ENCODE measurements at regions not wholly inside any gene's neighbourhood (a gene's known extent, or its start where the extent isn't known, plus 50 kb on each side); places are given as distances from the start of the nearest gene placed in this dataset.

DNA sequence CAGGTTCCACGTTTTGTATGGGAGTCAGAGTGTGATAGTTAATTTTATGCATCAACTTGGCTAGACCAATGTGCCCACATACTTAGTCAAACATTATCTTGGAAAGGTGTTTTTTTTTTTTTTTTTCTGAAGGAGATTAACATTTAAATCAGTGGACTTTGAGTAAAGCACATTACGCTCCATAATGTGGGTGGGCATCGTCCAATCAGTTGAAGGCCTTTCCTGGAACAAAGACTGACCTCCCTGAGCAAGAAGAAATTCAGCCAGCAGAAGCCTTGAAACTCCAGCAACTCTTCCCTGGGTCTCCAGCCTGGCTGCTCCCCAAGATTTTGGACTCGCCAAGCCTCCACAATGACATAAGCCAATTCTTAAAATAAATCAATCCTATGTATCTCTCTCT, 711.4 kb downstream of the MTRR start:
- no peak for DNase-seq

DNA sequence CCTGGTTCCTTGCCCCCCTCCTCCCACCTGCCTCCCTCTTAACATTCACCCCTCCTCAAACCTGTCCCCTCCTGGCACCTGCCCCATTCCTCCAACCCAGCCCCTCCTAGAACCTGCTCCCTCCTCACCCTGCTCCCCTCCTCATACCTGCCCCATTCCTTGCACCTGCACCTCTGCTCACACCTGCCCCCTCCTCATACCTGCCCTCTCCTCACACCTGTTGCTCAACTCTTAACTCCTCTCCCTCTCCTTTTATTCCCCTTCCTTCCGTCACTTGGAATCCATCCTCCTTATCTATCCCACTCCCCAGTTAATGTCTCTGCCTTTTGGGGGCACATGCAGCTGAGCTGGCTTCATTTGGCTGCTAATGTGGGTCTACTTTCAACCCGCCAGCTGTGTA, 712.1 kb downstream of the MTRR start:
- DNase-seq: no peak

DNA sequence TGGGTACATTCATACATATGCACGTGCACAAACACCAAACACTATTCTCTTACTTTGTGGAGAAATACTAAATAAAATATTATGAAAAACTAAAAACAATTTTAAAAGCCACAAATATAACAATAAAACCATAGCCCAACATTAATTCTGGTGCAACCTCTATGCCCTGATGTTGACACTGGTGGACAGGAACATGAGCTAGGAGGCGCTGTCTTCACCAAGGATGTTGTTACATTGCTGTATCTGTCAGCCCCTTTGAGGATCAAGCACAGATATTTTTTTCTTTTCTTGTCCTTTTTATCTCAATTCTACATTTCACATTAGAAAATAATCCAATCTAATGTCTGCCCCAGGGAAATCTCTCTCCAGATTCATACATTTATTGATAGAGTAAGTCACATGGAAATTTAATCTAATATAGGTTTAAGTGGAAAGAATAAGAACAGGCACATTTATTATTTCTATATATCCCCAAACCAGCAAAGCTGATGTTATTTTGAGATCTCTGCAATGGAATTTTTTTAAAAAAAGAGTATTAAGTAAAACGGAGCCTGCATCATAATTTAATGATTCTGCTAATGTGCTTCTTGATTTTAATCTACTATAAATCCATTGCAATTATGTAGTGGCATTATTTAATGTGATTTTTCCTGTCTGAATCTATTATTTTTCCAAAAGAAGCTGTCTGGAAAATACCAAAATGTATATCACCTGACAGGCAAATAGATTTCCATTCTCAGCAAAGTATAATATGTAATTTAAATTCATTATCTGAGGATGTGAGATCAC, 716.5 kb downstream of the MTRR start:
- DNase-seq: no peak

DNA sequence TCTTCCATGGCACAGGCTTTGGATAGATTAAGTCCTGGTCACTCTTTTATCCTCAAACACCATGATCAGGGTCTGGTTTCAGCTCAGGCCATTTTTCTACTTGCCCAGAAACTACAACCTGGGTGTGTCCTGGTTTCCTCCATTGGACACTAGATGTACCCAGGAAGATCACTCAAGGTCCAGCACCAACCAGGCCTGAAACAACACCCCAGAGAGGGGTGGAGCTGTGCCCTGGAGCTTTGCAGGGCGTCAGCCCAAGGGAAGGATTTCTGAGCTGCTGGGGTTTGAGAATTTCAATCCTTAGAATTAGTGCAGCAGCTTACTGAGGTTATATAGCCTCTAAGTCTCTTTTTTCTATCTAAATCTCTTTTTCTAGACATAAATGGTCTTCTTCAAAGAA, 722.0 kb downstream of the MTRR start:
- DNase-seq: no peak

DNA sequence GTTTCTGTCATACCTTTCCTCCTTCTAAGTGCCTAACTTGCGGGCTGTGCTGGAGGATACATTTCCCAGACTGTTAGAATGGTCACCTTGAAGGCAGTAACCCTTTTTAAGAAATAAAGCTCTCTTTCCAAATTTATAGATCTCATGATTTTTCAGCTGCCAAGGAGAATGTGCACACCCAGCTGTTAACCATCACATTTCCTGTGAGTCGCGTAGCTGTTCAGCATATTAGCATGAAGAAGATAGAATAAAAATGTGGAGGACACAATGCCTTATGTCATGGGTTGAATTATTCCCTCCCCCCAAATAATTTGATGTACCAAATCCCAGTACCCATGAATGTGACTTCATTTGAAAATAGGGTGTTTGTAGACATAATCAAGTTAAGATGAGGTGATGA, 729.4 kb downstream of the MTRR start:
- DNase-seq: no peak

DNA sequence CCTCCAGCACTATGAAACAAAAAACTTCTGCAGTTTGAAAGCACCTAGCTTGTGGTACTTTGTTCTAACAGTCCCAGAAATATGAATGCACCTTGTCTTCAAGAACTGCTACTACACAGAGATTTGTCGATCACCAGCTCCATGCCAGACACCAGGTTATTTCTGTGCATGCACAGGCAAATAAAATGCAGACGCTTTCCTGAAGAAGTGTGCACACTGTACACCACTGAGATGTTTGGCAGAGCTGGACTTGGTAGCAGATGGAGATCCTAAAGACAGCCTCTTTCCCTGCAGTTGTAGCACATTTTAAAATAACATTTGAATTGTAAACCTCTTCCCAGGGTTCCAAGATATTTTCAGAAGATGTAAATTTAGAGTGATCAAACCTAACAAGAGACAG, 730.0 kb downstream of the MTRR start:
- DNase-seq: no peak

DNA sequence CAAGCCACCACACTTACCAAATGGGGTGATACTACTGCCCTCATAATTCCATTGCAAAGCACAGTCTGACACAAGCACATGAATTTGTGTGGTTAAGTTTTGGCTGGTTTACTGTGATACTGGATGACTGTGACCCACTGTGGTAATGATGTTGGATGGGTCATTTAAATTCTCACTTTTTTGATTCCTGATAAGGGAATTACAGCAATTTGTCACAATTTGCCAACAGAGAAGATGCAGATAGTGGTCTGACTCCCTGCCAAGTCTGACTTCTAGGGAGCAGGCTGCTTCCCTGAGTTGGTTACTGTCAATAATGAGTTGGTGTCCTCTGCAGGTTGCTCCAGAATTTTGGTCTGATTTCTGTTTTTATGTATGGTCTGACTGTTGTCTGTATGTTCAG, 731.9 kb downstream of the MTRR start:
- DNase-seq: no peak

DNA sequence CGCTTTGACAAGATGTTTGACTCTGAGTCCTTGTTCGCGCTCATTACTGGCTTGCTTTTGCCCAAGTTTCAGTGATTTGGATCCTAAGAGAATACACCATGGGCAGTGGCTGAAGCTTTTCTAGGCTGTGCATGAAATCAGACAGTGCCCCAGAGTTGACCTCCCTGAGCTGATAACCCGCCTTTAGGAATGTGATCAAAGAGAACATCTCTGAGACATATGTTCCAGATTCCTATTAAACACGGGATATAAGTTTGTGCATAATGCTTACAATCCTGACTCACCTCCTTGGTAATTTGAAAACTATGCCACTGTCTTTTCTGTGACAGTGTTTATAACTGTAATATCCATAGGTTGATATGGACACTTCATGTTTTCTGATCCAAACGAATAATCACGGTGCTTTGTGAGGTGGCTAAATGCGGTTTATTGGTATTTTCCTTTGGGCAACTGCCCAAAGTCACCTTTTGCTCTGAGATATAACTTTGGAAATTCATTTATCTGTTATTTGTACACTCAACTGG, 732.9 kb downstream of the MTRR start:
- no peak for DNase-seq

DNA sequence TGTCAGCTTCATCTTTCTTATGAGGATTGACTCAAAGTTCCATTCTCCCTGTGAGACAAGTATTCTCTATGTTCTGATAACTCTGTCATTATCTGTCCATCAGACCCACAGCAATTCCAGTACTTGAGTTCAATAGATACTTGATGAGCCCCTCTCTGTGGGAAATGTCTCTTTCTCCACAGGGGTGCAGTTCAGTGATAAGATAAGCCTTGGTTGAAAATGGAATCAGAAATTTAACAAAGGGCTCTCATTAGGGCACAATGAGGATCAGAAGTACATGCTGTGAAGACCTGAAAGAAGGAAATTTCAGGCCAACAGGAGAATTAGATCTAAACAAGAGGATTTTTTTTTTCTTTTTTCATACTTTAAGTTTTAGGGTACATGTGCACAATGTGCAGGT, 737.3 kb downstream of the MTRR start:
- DNase-seq: no peak

DNA sequence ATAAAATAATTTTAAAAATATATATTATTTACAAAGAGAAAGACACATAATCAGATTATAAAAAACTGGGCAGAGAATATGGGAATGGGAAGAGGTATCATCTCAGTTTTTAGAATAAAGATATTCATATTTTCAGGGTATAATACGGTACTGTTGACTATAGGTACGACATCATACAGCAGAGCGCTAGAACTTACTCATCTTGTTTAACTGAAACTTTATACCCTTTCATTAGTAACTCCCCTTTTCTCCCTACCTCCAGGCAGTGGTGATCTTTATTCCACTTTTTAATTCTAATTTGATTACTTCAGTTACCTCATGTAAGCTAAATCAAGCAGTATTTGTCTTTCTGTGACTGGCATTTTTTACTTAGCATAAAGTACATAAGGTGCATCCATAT, 742.1 kb downstream of the MTRR start:
- no peak for DNase-seq

DNA sequence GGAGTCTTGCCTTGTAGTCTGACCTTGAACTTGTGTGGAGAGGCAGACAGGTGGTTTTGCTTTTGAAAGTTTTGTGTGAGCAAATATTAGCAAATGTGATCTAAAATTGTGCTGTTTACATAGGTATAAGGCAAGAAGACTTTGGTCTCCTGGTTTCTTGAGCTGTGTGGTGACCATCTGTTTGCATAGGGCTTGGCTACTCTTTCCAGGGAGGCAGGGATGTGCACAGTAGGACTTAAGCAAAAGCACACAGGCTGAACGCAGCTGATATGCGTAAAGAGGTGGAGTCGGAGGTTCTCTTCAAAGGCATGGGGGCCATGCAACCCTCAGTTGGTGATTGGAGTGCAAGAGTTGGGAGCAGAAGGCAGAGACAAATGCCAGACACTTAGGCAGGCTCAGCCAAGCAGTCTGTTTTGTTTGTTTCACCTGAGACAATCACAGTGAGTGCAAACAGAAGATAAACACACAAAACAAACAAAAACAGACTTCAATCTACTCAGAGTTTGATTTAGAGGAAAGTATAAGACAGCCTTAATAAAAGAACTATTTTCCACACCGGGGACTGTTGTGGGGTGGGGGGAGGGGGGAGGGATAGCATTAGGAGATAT, 744.2 kb downstream of the MTRR start:
- DNase-seq: no peak

DNA sequence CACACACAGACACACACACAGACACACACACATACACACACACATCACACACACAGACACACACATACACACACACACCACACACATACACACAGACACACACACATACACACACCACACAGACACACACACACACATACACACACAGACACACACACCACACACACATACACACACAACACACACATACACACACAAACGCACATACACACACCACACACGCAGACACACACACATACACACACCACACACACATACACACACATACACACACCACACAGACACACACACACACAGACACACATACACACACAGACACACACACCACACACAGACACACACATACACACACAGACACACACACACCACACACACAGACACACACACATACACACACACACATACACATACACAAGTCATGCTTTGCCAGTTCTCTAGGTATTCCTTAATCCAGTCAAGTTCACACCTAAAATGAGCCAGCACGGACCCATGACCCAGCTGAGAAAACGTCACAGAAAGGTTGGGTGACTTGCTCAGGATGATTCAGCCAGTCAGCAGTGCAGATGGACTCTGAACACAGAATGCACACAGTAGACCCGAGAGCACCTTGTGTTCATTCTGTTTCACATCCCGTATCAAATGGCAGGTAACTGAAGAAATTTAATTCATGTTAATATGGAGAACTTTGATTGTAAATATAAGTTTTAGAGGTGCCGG, 746.4 kb downstream of the MTRR start:
- DNase-seq: no peak

DNA sequence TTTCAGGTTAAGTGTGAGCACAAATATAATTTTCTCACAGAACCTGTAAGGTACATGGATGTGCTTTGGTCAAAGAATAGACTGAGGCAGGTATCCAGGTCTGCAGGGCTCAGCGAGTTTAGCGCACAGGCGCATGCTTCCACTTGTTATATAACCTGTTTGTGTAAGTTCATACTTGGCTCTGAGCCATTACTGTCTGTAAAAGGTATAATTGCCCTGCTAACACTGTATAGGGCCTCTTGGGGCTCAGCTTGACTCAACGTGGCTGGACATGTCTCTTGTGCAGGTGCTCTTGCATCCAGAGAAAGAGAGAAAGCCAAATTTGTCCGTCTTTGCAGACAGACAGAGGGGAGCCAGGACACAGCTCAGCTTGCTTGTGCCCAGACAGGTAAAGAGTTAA, 759.6 kb downstream of the MTRR start:
- DNase-seq: no peak

DNA sequence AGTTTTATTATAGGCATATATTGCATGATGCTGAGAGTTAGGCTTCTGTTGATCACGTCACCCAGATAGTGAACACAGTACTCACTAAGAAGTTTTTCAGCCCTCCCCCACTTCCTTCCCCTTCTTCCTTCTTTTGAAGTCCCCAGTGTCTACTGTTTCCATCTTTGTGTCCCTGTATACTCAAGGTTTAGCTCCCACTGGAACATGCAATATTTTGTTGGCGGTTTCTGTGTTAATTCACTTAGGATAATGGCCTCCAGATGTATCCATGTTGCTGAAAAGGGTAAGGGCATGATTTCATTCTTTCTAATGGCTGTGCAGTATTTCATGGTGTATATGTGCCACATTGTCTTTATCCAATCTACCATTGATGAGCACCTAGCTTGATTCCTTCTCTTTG, 764.3 kb downstream of the MTRR start:
- DNase-seq: no peak

DNA sequence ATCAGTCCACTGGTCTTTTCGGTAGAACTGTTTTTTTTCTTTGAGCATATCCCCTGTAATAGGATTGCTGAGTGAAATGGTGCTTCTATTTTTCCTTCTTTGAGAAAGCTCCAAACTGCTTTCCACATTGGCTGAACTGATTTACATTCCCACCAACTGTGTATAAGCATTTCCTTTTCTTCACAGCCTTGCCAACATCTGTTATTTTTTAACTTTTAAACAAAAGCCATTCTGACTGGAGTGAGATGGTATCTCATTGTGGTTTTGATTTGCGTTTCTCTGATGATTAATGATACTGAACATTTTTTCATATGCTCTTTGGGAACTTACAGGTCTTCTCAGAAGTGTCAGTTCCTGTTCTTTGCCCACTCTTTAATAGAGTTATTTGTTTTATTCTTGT, 764.7 kb downstream of the MTRR start:
- no peak for DNase-seq

DNA sequence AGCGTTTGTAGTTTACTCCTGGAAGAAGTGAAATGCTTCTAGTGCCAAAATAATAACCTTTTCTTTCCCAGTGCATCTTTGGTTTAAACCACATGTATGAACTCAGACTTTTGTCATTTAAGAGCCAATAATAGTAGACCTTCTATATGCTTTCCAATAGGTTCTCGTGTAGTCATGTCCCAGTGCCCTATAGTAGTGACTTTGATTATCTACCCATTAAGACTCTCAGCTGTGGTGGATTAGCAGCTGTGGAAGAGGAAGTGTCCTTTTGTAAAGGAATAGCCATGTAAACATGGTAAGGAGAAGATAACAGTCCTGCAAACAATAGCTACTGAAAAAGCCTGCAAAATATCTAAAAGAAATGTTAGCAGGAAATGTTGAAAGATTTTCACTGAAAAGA, 765.3 kb downstream of the MTRR start:
- no peak for DNase-seq

DNA sequence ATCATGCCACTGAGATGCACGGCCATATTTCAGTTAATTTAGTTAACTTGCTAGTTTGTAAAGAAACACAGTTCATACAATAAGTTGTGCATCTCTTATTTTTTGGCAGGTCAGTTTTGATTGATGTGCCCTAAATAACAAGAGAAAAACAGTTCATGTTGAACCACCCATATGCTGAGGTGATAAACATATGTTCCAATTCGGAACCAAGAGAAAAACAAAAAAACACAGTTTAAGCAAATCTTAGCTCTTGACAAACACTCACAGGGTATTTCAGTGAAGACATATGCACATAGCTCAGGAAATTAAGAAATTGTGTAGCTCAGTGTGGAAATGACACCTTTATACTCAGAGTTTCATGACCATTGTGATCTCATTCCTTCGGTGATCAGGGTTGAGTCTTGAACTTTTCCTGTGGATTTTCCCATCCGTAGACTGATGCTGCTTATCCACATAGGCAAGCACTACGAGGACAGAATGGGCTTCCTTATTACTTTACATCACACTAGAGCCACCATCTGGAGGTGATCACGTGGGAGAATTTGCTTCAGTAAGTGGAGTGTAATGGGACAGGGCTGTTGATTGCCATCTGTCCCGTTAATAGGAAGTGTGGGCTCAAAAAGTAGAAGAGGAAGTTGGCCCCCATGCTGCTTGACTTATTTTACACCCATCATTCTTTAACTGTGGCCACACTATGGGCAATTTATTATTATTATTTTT, 773.0 kb downstream of the MTRR start:
- no peak for DNase-seq

DNA sequence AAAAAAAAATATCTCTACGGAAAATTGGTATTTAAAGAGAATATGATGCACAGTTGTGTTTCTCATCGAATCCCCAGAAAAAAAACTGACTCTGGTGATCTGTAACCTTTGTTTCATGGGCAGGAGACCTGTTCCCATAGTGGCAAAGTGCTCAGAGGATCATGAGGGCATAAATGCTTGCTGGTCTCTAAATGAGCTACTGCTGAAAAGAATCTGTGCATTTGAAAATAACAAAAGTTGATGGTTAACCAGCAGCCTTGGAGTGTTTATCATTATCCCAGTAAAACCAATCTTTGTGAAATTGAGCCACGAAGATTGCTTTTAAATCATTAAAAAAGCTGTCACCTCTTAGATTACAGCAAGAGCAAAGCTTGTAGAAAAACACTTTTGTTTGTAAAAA, 775.4 kb downstream of the MTRR start:
- DNase-seq: no peak

DNA sequence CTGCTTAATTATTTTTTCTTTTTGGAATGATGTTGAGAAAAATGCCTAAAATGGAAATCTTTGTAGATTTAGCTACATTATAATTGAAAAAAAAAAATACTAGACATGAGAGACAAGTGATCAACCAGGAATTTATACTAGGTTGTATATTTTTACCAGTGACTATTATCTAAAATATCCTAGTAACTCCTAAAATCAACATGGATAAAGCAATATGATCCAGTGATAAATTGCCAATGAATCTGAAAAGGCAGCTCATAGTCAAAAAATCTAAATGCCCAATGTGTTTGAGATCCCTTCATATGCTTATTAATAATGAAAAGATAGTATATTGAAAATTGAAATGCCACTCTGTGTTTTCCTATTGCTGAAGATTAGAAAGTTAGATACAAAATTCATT, 778.2 kb downstream of the MTRR start:
- no peak for DNase-seq

DNA sequence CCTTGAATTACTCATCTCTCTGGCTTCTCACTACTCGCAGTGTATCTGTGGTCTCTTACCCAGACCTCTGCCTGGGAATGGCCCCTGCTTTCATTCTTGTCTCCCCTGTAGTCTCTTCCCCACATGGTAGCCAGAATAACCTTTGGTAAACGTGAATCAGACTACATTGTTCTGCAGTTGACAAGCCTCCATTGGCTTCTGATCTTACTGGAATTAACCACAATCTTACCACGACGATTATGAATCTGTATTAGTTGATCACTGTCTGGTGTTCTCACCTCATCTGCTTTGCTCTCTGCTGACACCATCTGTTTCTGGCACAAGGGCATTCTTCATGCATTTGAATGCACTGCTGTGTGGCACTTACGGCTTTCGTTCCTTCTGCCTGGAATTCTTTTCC, 781.2 kb downstream of the MTRR start:
- DNase-seq: no peak

DNA sequence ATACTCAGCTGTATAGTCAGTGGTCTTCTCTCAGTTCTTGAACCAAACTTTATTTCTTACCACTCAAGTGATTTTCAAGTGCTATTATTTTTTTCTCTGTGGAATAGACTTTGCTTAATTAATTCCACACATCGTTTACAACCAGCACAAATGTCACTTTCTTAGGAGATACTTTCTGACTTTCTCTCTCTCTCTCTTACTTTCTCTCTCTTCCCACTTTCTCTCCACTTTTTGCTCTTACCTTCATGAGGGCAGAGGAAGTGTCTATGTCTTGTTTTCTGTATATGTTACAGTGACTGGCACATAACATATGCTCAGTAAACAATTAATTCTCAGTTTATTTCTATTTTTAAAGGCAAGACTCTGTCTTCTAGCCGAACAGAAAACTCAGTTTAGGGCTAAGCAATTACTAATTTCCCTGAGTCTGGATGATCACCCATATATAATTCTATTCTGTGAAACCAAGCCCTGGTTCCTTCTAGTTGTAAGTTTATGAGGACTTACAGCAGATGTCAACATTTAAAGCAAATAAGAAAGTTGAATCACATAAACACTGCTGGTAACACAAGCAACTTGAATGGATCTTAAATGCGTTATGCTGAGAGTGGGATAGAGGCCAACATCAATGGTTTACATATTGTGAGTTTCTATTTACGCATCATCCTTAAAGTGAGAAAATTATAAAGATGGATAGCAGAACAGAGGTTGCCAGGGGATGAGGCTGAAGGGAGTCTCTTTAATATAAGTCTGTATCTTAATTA, 791.4 kb downstream of the MTRR start:
- no peak for DNase-seq

DNA sequence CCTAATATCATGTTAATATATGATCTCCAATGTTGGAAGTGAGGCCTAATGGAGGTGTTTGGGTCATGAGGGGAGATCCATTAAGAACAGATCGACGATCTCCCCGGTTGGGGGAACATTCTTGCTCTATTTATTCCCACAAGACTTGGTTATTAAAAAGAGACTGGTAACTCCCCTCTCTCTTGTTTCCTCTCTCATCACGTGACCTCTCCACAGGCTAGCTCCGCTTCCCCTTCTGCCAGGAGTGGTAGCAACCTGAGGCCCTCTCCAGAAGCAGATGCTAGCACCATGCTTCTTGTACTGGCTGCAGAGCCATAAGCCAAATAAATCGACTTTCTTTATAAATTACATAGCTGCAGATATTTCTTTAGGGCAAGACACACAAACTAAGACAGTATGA, 794.4 kb downstream of the MTRR start:
- no peak for DNase-seq

DNA sequence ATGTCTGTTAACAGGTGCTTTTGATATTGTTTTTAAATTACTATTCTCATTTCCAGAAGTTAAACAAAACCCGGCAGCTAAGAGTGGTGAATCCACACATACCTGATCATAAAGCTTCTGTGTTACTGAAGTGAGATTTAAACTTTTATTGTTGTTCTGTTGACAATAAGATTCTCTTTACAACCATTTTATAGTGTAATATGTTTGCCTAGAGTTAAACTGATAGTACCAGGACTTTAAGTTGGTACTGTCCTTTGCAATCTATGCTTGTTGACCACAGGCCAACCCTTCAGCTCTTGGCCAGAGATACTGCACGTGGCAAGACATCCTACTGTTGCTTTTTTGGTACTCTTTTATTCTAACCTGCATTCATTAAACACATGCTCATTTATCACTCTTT, 806.2 kb downstream of the MTRR start:
- DNase-seq: no peak

Measured in activated CD4-positive, alpha-beta T cell treated with anti-CD3 and anti-CD28 coated beads for 48 hours (primary cell).